IMR-90 (cell line): ENCODE measurements at regions not wholly inside any gene's neighbourhood (a gene's known extent, or its start where the extent isn't known, plus 50 kb on each side); places are given as distances from the start of the nearest gene placed in this dataset.
A peak's percentile ranks its signal among the peaks of the same experiment; 100 is the strongest.

Source experiments
- ATAC-seq: fragments of 200-7000 bp; cut with Tn5 transposase; 2 replicates; pipeline ENCODE4 v1.9.1; 2020; ENCODE audit warnings: low read depth, mild to moderate bottlenecking, moderate library complexity
- BruUV-seq: library from RNA; stranded (reverse); fragments of 400-500 nt; replicated peaks from 2 replicates; lab custom pipeline; 2021; lab: Mats Ljungman, UMichigan
- CTCF ChIA-PET: fragments of 300-600 bp; formaldehyde crosslinking; extraction: SDS; loops from one replicate; lab custom pipeline; 2021; ENCODE audit warnings: antibody characterized with exemption; lab: Yijun Ruan, JAX
- POLR2A ChIA-PET: fragments of 300-600 bp; sonication (Branson Sonifier 250); formaldehyde crosslinking; loops from one replicate; lab custom pipeline; 2022; ENCODE audit warnings: antibody characterized with exemption; ENCODE audit not compliant: unreplicated experiment; lab: Charles Lee
- DNase-seq: peaks from one replicate; pipeline ENCODE4 v3.0.0; 2013
- H2AFZ ChIP-seq: replicated peaks from 2 replicates; pipeline ENCODE3; 2013; ENCODE audit warnings: low read length, mild to moderate bottlenecking; ENCODE audit not compliant: poor library complexity
- H2AK5ac ChIP-seq: 2 replicates; pipeline ENCODE4 v1.6.1; 2013; ENCODE audit warnings: low read depth, low read length, inconsistent platforms
- H2AK9ac ChIP-seq: replicated peaks from 2 replicates; pipeline ENCODE3; 2013; ENCODE audit warnings: mild to moderate bottlenecking, low read depth, low read length, moderate library complexity; ENCODE audit not compliant: poor library complexity
- H2BK120ac ChIP-seq: 2 replicates; pipeline ENCODE4 v1.6.1; 2013; ENCODE audit warnings: low read depth, low read length, inconsistent platforms
- H2BK15ac ChIP-seq: 3 replicates; pipeline ENCODE4 v1.6.1; 2013; ENCODE audit warnings: low read depth, low read length, inconsistent platforms
- H2BK20ac ChIP-seq: 2 replicates; pipeline ENCODE4 v1.6.1; 2013; ENCODE audit warnings: low read depth, mild to moderate bottlenecking, inconsistent platforms, low read length, moderate library complexity
- H2BK5ac ChIP-seq: 2 replicates; pipeline ENCODE4 v1.6.1; 2013; ENCODE audit warnings: mild to moderate bottlenecking, low read depth, low read length, inconsistent platforms; ENCODE audit not compliant: poor library complexity, severe bottlenecking
- H3K14ac ChIP-seq: replicated peaks from 2 replicates; pipeline ENCODE4 v1.6.1; 2013; ENCODE audit warnings: low read depth, low read length, inconsistent platforms
- H3K18ac ChIP-seq: 2 replicates; pipeline ENCODE4 v1.6.1; 2013; ENCODE audit warnings: low read depth, low read length, control low read depth
- H3K23ac ChIP-seq: 2 replicates; pipeline ENCODE4 v1.6.1; 2013; ENCODE audit warnings: low read depth, low read length, inconsistent platforms
- H3K27ac ChIP-seq: 2 replicates; pipeline ENCODE4 v1.5.1; 2013; ENCODE audit warnings: mild to moderate bottlenecking, control low read depth, low read length; ENCODE audit not compliant: insufficient read depth
- H3K27me3 ChIP-seq: 2 replicates; pipeline ENCODE4 v1.6.1; 2013; ENCODE audit warnings: low read length; ENCODE audit not compliant: control insufficient read depth, insufficient read depth
- H3K36me3 ChIP-seq: 2 replicates; pipeline ENCODE4 v1.6.1; 2013; ENCODE audit warnings: low read length, mixed read lengths; ENCODE audit not compliant: control insufficient read depth, insufficient read depth
- H3K4ac ChIP-seq: 2 replicates; pipeline ENCODE4 v1.6.1; 2013; ENCODE audit warnings: low read depth, low read length, inconsistent platforms
- H3K4me1 ChIP-seq: 2 replicates; pipeline ENCODE4 v1.6.1; 2013; ENCODE audit warnings: low read length, mixed read lengths; ENCODE audit not compliant: control insufficient read depth, insufficient read depth
- H3K4me2 ChIP-seq: 2 replicates; pipeline ENCODE4 v1.6.1; 2013; ENCODE audit warnings: low read depth, mild to moderate bottlenecking, control low read depth, low read length, moderate library complexity
- H3K4me3 ChIP-seq: 2 replicates; pipeline ENCODE4 v1.5.1; 2013; ENCODE audit warnings: low read depth, mild to moderate bottlenecking, control low read depth, low read length, moderate library complexity; ENCODE audit not compliant: insufficient read depth
- H3K56ac ChIP-seq: 2 replicates; pipeline ENCODE4 v1.6.1; 2013; ENCODE audit warnings: low read length, inconsistent platforms; ENCODE audit not compliant: insufficient read depth; ENCODE audit errors: extremely low read depth
- H3K79me1 ChIP-seq, 2 experiments: 2 replicates each; pipeline ENCODE4 v1.6.1; 2013; ENCODE audit warnings: low read length in 2 of 2, inconsistent platforms in 1 of 2, low read depth in 1 of 2
- H3K9ac ChIP-seq: 2 replicates; pipeline ENCODE4 v1.6.1; 2013; ENCODE audit warnings: low read depth, low read length, control low read depth
- H3K9me1 ChIP-seq: 2 replicates; pipeline ENCODE4 v1.6.1; 2013; ENCODE audit warnings: low read length, inconsistent platforms; ENCODE audit not compliant: insufficient read depth
- H3K9me3 ChIP-seq: 2 replicates; pipeline ENCODE4 v1.6.1; 2013; ENCODE audit warnings: low read length; ENCODE audit not compliant: control insufficient read depth, insufficient read depth
- H4K20me1 ChIP-seq: 2 replicates; pipeline ENCODE4 v1.6.1; 2013; ENCODE audit warnings: low read length, inconsistent platforms; ENCODE audit not compliant: insufficient read depth
- H4K5ac ChIP-seq: 2 replicates; pipeline ENCODE4 v1.6.1; 2013; ENCODE audit warnings: mild to moderate bottlenecking, low read depth, low read length, control low read depth
- H4K8ac ChIP-seq, 2 experiments: 2 replicates each; pipeline ENCODE4 v1.6.1; 2013; ENCODE audit warnings: low read depth in 2 of 2, low read length in 2 of 2, control low read depth in 1 of 2, inconsistent platforms in 1 of 2
- H4K91ac ChIP-seq: 2 replicates; pipeline ENCODE4 v1.6.1; 2013; ENCODE audit warnings: low read depth, low read length, inconsistent platforms; ENCODE audit not compliant: insufficient read depth
- BHLHE40 ChIP-seq: fragments of 150-350 bp; IDR thresholded peaks from 2 replicates; pipeline ENCODE4 v1.6.1; 2016; ENCODE audit warnings: mild to moderate bottlenecking, low read depth, low read length
- CEBPB ChIP-seq: IDR thresholded peaks from 2 replicates; pipeline ENCODE4 v1.6.1; 2012; ENCODE audit warnings: low read depth, low read length, improper control_type of control experiment
- CHD1 ChIP-seq: IDR thresholded peaks from 2 replicates; pipeline ENCODE4 v1.6.1; 2012; ENCODE audit warnings: low read depth, low read length, improper control_type of control experiment
- CTCF ChIP-seq: conservative IDR thresholded peaks from 2 replicates; pipeline ENCODE4 v1.5.1; 2012; ENCODE audit warnings: mild to moderate bottlenecking, low read depth, low read length, improper control_type of control experiment
- ELK1 ChIP-seq: fragments of 150-350 bp; IDR thresholded peaks from 2 replicates; pipeline ENCODE4 v1.6.1; 2016; ENCODE audit warnings: low read depth, mild to moderate bottlenecking, low read length, moderate library complexity, borderline replicate concordance
- FOS ChIP-seq: fragments of 150-350 bp; IDR thresholded peaks from 2 replicates; pipeline ENCODE4 v1.6.1; 2016; ENCODE audit warnings: low read depth, low read length
- MAFK ChIP-seq: IDR thresholded peaks from 2 replicates; pipeline ENCODE4 v1.6.1; 2012; ENCODE audit warnings: low read depth, low read length, improper control_type of control experiment
- MAZ ChIP-seq: IDR thresholded peaks from 2 replicates; pipeline ENCODE4 v1.6.1; 2012; ENCODE audit warnings: low read depth, mild to moderate bottlenecking, low read length, improper control_type of control experiment, moderate library complexity, borderline replicate concordance
- MXI1 ChIP-seq: IDR thresholded peaks from 2 replicates; pipeline ENCODE4 v1.6.1; 2012; ENCODE audit warnings: low read depth, mild to moderate bottlenecking, low read length, moderate library complexity, borderline replicate concordance
- NFE2L2 ChIP-seq: fragments of 150-350 bp; IDR thresholded peaks from 2 replicates; pipeline ENCODE4 v1.6.1; 2016; ENCODE audit warnings: low read depth, mild to moderate bottlenecking, low read length
- POLR2A ChIP-seq: IDR thresholded peaks from 2 replicates; pipeline ENCODE4 v1.6.1; 2012; ENCODE audit warnings: mild to moderate bottlenecking, low read depth, low read length
- RAD21 ChIP-seq: IDR thresholded peaks from 2 replicates; pipeline ENCODE4 v1.6.1; 2012; ENCODE audit warnings: low read length, improper control_type of control experiment
- RCOR1 ChIP-seq: IDR thresholded peaks from 2 replicates; pipeline ENCODE4 v1.6.1; 2012; ENCODE audit warnings: mild to moderate bottlenecking, low read length, improper control_type of control experiment; ENCODE audit not compliant: insufficient replicate concordance
- RFX5 ChIP-seq: IDR thresholded peaks from 2 replicates; pipeline ENCODE4 v1.8.0; 2012; ENCODE audit warnings: low read depth, mild to moderate bottlenecking, low read length, moderate library complexity
- SMC3 ChIP-seq: fragments of 150-350 bp; IDR thresholded peaks from 2 replicates; pipeline ENCODE4 v1.6.1; 2016; ENCODE audit warnings: low read depth, mild to moderate bottlenecking, antibody characterized with exemption, low read length, moderate library complexity
- USF2 ChIP-seq: fragments of 150-350 bp; IDR thresholded peaks from 2 replicates; pipeline ENCODE4 v1.6.1; 2017; ENCODE audit warnings: mild to moderate bottlenecking, antibody characterized with exemption, low read length, low read depth
- WGBS, 2 experiments: methylation state at CpG; one replicate each; pipeline versions ENCODE4 v1.1.5 to v1.1.7; 2013; ENCODE audit warnings: missing lambda C conversion rate in 2 of 2; ENCODE audit not compliant: insufficient read length in 1 of 2; ENCODE audit errors: extremely low coverage in 2 of 2; 5-methylcytosine and 5-hydroxymethylcytosine counted together
- dilution Hi-C: fragments of 300-500 bp; cut with HindIII; formaldehyde crosslinking; loops from one replicate; pipeline ENCODE4 v1.14.3; 2018; ENCODE audit warnings: low sequenced_read_pairs; ENCODE audit not compliant: unreplicated experiment
- in situ Hi-C: fragments of 300-500 bp; cut with MboI; formaldehyde crosslinking; loops from 3 replicates; pipeline ENCODE4 v1.14.3; 2019; ENCODE audit warnings: low sequenced_read_pairs, inconsistent platforms, mixed read lengths
- intact Hi-C: fragments of 100-400 bp; cut with micrococcal nuclease; formaldehyde crosslinking; loops from 2 replicates; pipeline ENCODE4 v1.10.0; 2022

GRCh38 chr11:87438416-87438815, 400.7 kb downstream of the TMEM135 start:
- ChIA-PET POLR2A (no interaction called here), CTCF (interaction anchor here (0.7 kb wide), 1 partner anchor 27 kb away, joined by 3 read pairs; no protein-coding TSS in a partner anchor)
- ATAC-seq, result no peak
- Histone ChIP-seq H3K9me1 (peaks cover 16% of the 10 kb centered on the region), H2BK15ac (no peak overlapping the region), H2AFZ (no peak overlapping the region), H3K27ac (peak overlapping the region; percentile 61; the same call in 1 of the 2 replicates), H3K79me1 (0 out of 4 replicates have a peak, but pooled peaks cover 0 to 3% of the 10 kb centered on the region in 2 experiments), H2BK120ac (peak overlapping the region; percentile 90), H3K4ac (peak overlapping the region; percentile 81), H3K9ac (no peak overlapping the region; the same call in 1 of the 2 replicates), H2BK5ac (peak overlapping the region; percentile 85), H3K18ac (peak overlapping the region; percentile 83; the same call in 1 of the 2 replicates), H3K4me1 (peaks cover 12% of the 10 kb centered on the region; the same call in 1 of the 2 replicates), H2AK5ac (no peak overlapping the region), H4K8ac (peak overlapping the region in 1 of 2 experiments; percentile 77; a peak in 2 of 4 replicates), H4K5ac (peak overlapping the region; percentile 45; the same call in 1 of the 2 replicates), H3K56ac (peak overlapping the region; percentile 62; the same call in 1 of the 2 replicates), H4K20me1 (no peaks in the 10 kb centered on the region), H2BK20ac (peak overlapping the region; percentile 86), H3K27me3 (no peaks in the 10 kb centered on the region), H2AK9ac (no peak overlapping the region), H3K23ac (peak overlapping the region; percentile 54; the same call in 1 of the 2 replicates), H3K4me2 (no peak overlapping the region), H3K4me3 (no peak overlapping the region), H4K91ac (peak overlapping the region; percentile 90), H3K9me3 (no peaks in the 10 kb centered on the region), H3K14ac (peak overlapping the region; percentile 34; the same call in 1 of the 2 replicates), H3K36me3 (no peaks in the 10 kb centered on the region)
- no peak for TF ChIP-seq MAFK
- TF ChIP-seq MAZ, result no peak
- TF ChIP-seq ELK1, result no peak
- TF ChIP-seq CHD1, result no peak
- no peak for TF ChIP-seq BHLHE40
- TF ChIP-seq NFE2L2, result no peak
- TF ChIP-seq RCOR1, result no peak
- TF ChIP-seq USF2, result no peak
- TF ChIP-seq POLR2A, result no peak
- TF ChIP-seq RFX5, result no peak
- no peak for TF ChIP-seq RAD21
- TF ChIP-seq FOS, result no peak
- no peak for TF ChIP-seq MXI1
- TF ChIP-seq CTCF, result no peak
- TF ChIP-seq CEBPB, result no peak
- no peak for TF ChIP-seq SMC3
- in situ Hi-C loops, result no loop called here
- no peak for DNase-seq
- BruUV-seq, result no TSS peak
- intact Hi-C loops, result no loop called here
- dilution Hi-C loops, result no loop called here
- WGBS, 2 experiments, result no CpG with 5 or more reads among the region's 1 CpG
